SK-N-SH treated with all-trans-retinoic acid at 6 μM for 48 hours (cell line): ENCODE measurements at regions not wholly inside any gene's neighbourhood (a gene's known extent, or its start where the extent isn't known, plus 50 kb on each side); places are given as distances from the start of the nearest gene placed in this dataset.

ENCODE experiments used
- ARNTL ChIP-seq: fragments of 450-650 bp; formaldehyde crosslinking; IDR thresholded peaks from 2 replicates; pipeline ENCODE4 v1.5.0; 2020; ENCODE audit warnings: low read depth, mild to moderate bottlenecking, moderate library complexity, borderline replicate concordance
- CSDC2 ChIP-seq: fragments of 250-450 bp; sonication (Bioruptor Pico); IDR thresholded peaks from 2 replicates; pipeline ENCODE4 v1.5.0; 2020; ENCODE audit warnings: mild to moderate bottlenecking, moderate library complexity
- ESRRG ChIP-seq: fragments of 250-450 bp; sonication (Bioruptor Pico); IDR thresholded peaks from 2 replicates; pipeline ENCODE4 v1.6.1; 2021; ENCODE audit warnings: mild to moderate bottlenecking
- TCF4 ChIP-seq: fragments of 250-450 bp; sonication (Bioruptor Pico); IDR thresholded peaks from 2 replicates; pipeline ENCODE4 v1.8.0; 2021; ENCODE audit warnings: mild to moderate bottlenecking, moderate library complexity, borderline replicate concordance
- ZC3H10 ChIP-seq: fragments of 250-450 bp; sonication (Bioruptor Pico); IDR thresholded peaks from 2 replicates; pipeline ENCODE4 v1.5.1; 2021; ENCODE audit warnings: mild to moderate bottlenecking, moderate library complexity
- ZFP3 ChIP-seq: fragments of 250-450 bp; sonication (Bioruptor Pico); IDR thresholded peaks from 2 replicates; pipeline ENCODE4 v1.5.0; 2020; ENCODE audit warnings: mild to moderate bottlenecking, moderate library complexity
- ZFP30 ChIP-seq: fragments of 450-650 bp; formaldehyde crosslinking; IDR thresholded peaks from 2 replicates; pipeline ENCODE4 v1.5.0; 2022; ENCODE audit warnings: mild to moderate bottlenecking, moderate library complexity
- TF ChIP-seq, protein P1 (sequence below): fragments of 250-450 bp; sonication (Bioruptor Pico); IDR thresholded peaks from 2 replicates; pipeline ENCODE4 v1.8.0; 2020; ENCODE audit warnings: mild to moderate bottlenecking, moderate library complexity, borderline replicate concordance
- TF ChIP-seq, protein P2 (sequence below): fragments of 250-450 bp; sonication (Bioruptor Pico); IDR thresholded peaks from 2 replicates; pipeline ENCODE4 v1.8.0; 2021; ENCODE audit warnings: low read depth, mild to moderate bottlenecking, moderate library complexity, borderline replicate concordance

DNA sequence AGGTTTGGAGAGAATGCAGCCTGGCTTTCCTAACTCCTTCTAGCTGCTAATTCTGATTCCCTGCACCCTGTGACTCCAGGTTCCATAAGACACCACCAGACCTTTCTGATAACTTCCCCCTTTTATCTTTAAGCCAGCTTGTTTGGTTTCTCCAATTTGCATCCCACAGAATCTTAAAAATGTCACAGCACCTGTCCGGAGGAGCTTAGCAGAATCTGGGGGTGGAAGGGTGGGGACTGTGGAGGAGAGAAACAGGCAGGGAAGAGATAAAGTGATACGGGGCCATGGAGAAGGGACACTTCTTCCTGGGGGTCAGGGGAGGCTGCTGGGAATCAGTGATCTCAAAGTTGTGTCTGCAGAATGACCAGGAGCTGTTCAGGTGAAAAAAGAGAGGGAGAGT is 59.4 kb downstream of the FOXL1 start:
- no peak for TF ChIP-seq TCF4 (CRISPR knock-in tag)
- TF ChIP-seq, protein P1, sequence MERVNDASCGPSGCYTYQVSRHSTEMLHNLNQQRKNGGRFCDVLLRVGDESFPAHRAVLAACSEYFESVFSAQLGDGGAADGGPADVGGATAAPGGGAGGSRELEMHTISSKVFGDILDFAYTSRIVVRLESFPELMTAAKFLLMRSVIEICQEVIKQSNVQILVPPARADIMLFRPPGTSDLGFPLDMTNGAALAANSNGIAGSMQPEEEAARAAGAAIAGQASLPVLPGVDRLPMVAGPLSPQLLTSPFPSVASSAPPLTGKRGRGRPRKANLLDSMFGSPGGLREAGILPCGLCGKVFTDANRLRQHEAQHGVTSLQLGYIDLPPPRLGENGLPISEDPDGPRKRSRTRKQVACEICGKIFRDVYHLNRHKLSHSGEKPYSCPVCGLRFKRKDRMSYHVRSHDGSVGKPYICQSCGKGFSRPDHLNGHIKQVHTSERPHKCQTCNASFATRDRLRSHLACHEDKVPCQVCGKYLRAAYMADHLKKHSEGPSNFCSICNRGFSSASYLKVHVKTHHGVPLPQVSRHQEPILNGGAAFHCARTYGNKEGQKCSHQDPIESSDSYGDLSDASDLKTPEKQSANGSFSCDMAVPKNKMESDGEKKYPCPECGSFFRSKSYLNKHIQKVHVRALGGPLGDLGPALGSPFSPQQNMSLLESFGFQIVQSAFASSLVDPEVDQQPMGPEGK (CRISPR knock-in tag): no peak
- no peak for TF ChIP-seq ZC3H10
- no peak for TF ChIP-seq ZFP30 (CRISPR knock-in tag)
- TF ChIP-seq, protein P2, sequence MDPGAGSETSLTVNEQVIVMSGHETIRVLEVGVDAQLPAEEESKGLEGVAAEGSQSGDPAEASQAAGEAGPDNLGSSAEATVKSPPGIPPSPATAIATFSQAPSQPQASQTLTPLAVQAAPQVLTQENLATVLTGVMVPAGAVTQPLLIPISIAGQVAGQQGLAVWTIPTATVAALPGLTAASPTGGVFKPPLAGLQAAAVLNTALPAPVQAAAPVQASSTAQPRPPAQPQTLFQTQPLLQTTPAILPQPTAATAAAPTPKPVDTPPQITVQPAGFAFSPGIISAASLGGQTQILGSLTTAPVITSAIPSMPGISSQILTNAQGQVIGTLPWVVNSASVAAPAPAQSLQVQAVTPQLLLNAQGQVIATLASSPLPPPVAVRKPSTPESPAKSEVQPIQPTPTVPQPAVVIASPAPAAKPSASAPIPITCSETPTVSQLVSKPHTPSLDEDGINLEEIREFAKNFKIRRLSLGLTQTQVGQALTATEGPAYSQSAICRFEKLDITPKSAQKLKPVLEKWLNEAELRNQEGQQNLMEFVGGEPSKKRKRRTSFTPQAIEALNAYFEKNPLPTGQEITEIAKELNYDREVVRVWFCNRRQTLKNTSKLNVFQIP (CRISPR knock-in tag): no peak
- no peak for TF ChIP-seq ZFP3
- no peak for TF ChIP-seq CSDC2 (CRISPR knock-in tag)
- no peak for TF ChIP-seq ARNTL
- no peak for TF ChIP-seq ESRRG (CRISPR knock-in tag)
